Tibial artery (tissue), 4 donors: ENCODE measurements at regions not wholly inside any gene's neighbourhood (a gene's known extent, or its start where the extent isn't known, plus 50 kb on each side); places are given as distances from the start of the nearest gene placed in this dataset.

Experiments used
- DNase-seq, 2 donors: peaks; one replicate each; pipeline ENCODE4 v3.0.0-alpha.2; 2019
- H3K27ac ChIP-seq, 2 donors: fragments of 200-600 bp; sonication (generic) in 1 of 2; 1 replicate in 1 of 2; 2 replicates in 1 of 2; pipeline ENCODE4 v1.5.1; 2018 to 2019; ENCODE audit warnings: mild to moderate bottlenecking in 1 of 2
- H3K27me3 ChIP-seq, 2 donors: fragments of 200-600 bp; sonication (generic) in 1 of 2; one replicate each; pipeline versions ENCODE4 v1.5.1 to v1.6.0; 2016 to 2019
- H3K36me3 ChIP-seq, 3 donors: fragments of 200-600 bp; sonication (generic) in 2 of 3; one replicate each; pipeline ENCODE4 v1.5.1; 2016 to 2019; ENCODE audit warnings: mild to moderate bottlenecking in 2 of 3
- H3K4me1 ChIP-seq, 4 donors: fragments of 200-600 bp; sonication (generic) in 2 of 4; 1 replicate in 3 of 4; 2 replicates in 1 of 4; pipeline ENCODE4 v1.5.1; 2016 to 2019
- H3K4me3 ChIP-seq, 2 donors: fragments of 200-600 bp; sonication (generic) in 1 of 2; 1 replicate in 1 of 2; 2 replicates in 1 of 2; pipeline ENCODE4 v1.5.1; 2018 to 2019; ENCODE audit warnings: mild to moderate bottlenecking in 2 of 2
- H3K9me3 ChIP-seq, 3 donors: fragments of 200-600 bp; sonication (generic) in 1 of 3; one replicate each; pipeline ENCODE4 v1.5.1; 2016 to 2019
- intact Hi-C: fragments of 100-400 bp; cut with DNase I; formaldehyde crosslinking; loops from one replicate; pipeline ENCODE4 v1.15.0; 2023; ENCODE audit warnings: low total_unique reads
- TF ChIP-seq, protein P1 (sequence below), 2 experiments: fragments of 200-600 bp in 1 of 2; fragments of 450-650 bp in 1 of 2; IDR thresholded peaks; one replicate each; pipeline ENCODE4 v1.5.1; 2017 to 2019; ENCODE audit warnings: antibody characterized with exemption in 2 of 2, mild to moderate bottlenecking in 1 of 2, moderate library complexity in 1 of 2

DNA sequence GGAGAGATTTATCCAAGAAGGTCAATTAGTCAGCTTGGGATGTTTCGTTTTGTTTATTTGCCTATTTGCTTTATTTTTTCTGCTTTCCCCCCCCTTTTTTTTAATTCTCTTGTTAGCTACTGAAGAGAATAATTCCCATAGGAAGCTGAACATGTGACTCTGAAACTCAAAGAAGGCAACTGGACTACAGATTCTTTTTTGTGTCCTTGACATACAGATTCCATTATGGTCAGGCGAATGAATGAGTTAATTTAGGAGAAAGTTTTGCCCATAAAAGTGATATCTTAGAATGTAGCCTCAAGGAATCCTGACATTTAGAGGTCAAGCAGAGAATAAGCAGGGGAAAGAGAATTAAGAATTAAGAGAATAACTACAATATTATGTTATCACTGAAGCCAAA, 514.2 kb upstream of the LINC00305 start:
- intact Hi-C loops, result no loop called here
- Histone ChIP-seq H3K36me3 (no peaks in the 10 kb centered on the region), H3K9me3 (no peaks in the 10 kb centered on the region)

DNA sequence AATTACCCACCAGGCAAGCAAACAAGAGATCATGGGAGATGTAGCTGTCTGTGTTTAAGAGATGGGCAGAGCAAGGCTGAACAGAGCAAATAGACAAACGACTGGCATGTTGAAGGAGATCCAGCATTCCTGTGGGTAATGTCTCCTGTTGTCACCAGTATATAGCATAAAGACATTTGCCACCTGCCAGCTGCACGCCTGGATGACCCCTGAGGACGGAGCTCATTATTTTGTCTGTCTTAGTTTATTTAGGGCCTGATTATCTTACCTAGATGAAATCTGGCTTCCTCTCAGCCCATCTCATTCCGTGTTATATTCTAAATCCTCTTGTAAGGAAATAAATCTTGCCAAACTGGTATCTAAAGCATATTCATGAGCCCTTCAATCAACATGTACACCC, 510.3 kb upstream of the LINC00305 start:
- intact Hi-C loops, result no loop called here
- TF ChIP-seq, protein P1, sequence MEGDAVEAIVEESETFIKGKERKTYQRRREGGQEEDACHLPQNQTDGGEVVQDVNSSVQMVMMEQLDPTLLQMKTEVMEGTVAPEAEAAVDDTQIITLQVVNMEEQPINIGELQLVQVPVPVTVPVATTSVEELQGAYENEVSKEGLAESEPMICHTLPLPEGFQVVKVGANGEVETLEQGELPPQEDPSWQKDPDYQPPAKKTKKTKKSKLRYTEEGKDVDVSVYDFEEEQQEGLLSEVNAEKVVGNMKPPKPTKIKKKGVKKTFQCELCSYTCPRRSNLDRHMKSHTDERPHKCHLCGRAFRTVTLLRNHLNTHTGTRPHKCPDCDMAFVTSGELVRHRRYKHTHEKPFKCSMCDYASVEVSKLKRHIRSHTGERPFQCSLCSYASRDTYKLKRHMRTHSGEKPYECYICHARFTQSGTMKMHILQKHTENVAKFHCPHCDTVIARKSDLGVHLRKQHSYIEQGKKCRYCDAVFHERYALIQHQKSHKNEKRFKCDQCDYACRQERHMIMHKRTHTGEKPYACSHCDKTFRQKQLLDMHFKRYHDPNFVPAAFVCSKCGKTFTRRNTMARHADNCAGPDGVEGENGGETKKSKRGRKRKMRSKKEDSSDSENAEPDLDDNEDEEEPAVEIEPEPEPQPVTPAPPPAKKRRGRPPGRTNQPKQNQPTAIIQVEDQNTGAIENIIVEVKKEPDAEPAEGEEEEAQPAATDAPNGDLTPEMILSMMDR (IDR thresholded peaks at IDR 0.05), result no peak

More for the DNA sequence above, 514.2 kb upstream of the LINC00305 start:
- Histone ChIP-seq H3K4me1 (no peaks in the 10 kb centered on the region), H3K4me3 (no peak overlapping the region), H3K27me3 (no peaks in the 10 kb centered on the region), H3K27ac (no peak overlapping the region)
- TF ChIP-seq, protein P1 (IDR thresholded peaks at IDR 0.05), result no peak
- DNase-seq, result no peak

DNA sequence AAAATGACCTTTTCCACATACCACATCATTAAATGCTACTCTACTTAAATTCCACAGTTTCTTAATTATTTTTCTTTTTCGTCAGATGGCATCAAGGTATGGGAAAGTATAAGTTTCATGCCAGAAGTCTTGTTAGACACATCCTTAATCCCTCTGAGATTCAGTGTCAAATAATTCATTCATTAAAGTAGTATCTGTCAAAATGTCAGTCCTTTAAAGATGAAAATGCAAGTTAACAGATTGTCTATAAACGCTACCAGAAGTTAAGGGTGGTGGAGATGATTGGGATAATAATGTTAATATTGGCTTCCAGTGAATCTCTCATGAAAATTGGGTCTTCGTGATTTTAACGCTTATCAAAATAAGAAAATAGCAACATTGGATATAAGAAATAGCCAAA, 504.2 kb upstream of the LINC00305 start:
- no peak for DNase-seq
- H3K4me1 ChIP-seq, result no peaks in the 10 kb centered on the region
- intact Hi-C loops, result no loop called here
- H3K27ac ChIP-seq, result no peak overlapping the region
- TF ChIP-seq, protein P1 (IDR thresholded peaks at IDR 0.05), result no peak
- no peak overlapping the region for H3K4me3 ChIP-seq
- H3K9me3 ChIP-seq, result no peaks in the 10 kb centered on the region
- no peaks in the 10 kb centered on the region for H3K36me3 ChIP-seq
- no peaks in the 10 kb centered on the region for H3K27me3 ChIP-seq

More for the DNA sequence above, 510.3 kb upstream of the LINC00305 start:
- Histone ChIP-seq H3K9me3 (no peaks in the 10 kb centered on the region), H3K27ac (no peak overlapping the region), H3K36me3 (no peaks in the 10 kb centered on the region), H3K27me3 (no peaks in the 10 kb centered on the region), H3K4me1 (no peaks in the 10 kb centered on the region), H3K4me3 (no peak overlapping the region)
- DNase-seq, result no peak

DNA sequence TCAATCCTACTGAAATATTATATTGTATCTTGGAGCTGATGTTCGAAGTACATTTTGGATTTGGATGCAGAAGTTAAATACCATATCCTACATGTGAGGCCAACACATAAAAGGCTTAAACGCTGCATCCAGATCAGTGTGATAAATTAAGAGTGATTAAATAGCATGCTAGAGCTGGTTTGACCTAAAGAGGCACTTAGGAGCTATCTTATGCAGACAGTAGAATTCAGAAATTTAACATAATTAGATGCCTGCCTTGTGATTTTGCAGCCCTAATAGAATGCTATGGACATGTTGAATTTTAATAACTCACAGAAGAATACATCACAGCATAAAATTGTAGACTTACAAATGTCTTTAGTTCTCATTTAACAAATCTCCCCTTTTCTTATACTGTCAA, 501.2 kb upstream of the LINC00305 start:
- no peaks in the 10 kb centered on the region for H3K4me1 ChIP-seq
- no peak overlapping the region for H3K27ac ChIP-seq
- TF ChIP-seq, protein P1 (IDR thresholded peaks at IDR 0.05), result no peak
- H3K4me3 ChIP-seq, result no peak overlapping the region
- intact Hi-C loops, result no loop called here
- no peak for DNase-seq
- H3K27me3 ChIP-seq, result no peaks in the 10 kb centered on the region
- no peaks in the 10 kb centered on the region for H3K36me3 ChIP-seq
- H3K9me3 ChIP-seq, result no peaks in the 10 kb centered on the region

DNA sequence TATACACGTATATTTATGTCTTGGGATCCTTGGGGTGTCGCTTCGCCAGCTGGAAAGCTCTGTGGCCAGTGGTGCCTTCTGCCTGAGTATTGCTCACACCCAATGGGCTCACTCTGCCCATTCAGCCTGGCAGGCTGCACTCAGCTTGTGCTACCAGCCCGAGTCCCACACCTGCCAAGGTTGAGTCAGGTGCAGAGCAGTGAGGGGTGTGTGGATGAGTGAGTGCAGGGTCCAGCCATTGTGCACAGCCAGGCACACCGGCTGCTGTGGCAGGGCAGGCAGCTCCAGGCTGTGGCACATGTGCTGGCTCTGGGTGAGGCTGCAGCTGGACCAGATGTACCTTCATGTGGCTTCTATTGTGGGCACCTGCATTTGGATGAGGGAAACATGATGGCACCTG, 496.9 kb upstream of the LINC00305 start:
- TF ChIP-seq, protein P1 (IDR thresholded peaks at IDR 0.05), result no peak
- DNase-seq, result no peak
- H3K4me3 ChIP-seq, result no peak overlapping the region
- H3K36me3 ChIP-seq, result no peaks in the 10 kb centered on the region
- H3K4me1 ChIP-seq, result no peaks in the 10 kb centered on the region
- no peaks in the 10 kb centered on the region for H3K27me3 ChIP-seq
- no peaks in the 10 kb centered on the region for H3K9me3 ChIP-seq
- H3K27ac ChIP-seq, result no peak overlapping the region
- intact Hi-C loops, result no loop called here

DNA sequence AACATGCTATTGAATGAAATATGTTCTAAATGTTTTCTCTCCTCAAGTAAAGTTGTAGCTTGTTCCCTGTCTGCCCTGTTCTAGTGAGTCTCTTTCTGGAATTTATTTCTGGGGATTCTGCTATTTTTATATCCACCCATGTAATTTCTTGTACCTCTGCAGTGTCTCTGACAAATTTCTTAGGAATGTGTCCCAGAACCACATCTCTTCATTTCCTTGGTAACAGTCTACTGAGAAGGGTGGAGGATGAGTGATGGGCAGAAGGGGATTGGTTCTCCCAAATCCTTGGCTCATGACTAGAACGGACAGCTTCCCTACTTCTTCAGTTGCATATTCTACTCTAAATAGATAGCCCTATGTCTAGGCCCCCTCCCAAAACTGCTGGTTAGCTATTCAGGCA, 490.6 kb upstream of the LINC00305 start:
- TF ChIP-seq, protein P1 (IDR thresholded peaks at IDR 0.05), result no peak
- Histone ChIP-seq H3K36me3 (no peaks in the 10 kb centered on the region), H3K9me3 (no peaks in the 10 kb centered on the region), H3K27me3 (no peaks in the 10 kb centered on the region), H3K4me3 (no peak overlapping the region), H3K4me1 (no peaks in the 10 kb centered on the region), H3K27ac (no peak overlapping the region)
- no peak for DNase-seq
- intact Hi-C loops, result no loop called here
